ENCODE measurements at regions not wholly inside any gene's neighbourhood (a gene's known extent, or its start where the extent isn't known, plus 50 kb on each side); places are given as distances from the start of the nearest gene placed in this dataset.

DNA sequence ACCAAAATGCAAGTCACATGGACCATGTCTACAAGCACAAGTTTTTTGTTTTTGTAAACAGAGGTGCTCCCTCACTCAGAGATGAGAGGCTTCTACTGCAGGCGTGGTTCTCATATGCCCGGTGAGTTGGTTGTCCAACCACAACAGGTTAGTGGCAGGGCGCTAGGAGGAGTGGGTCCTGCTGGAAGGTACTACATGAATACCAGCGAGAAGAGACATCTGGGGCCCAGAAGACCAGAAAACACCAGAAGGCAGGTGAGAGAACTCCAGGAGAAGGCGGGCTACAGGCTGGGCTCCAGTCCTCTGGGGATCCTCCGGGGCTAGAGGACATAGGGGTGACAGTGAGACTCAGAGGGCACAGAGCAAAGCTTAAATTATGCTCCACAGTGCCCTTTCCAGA is 366.5 kb downstream of the MATN1 start:
- no peak overlapping the region for H3K27ac Mint-ChIP-seq (ENCODE audit: unreplicated experiment)
- H3K27me3 Mint-ChIP-seq (ENCODE audit: low read depth) = peaks cover 25% of the 10 kb centered on the region
- H3K4me3 Mint-ChIP-seq (ENCODE audit: unreplicated experiment) = no peak overlapping the region
- TF ChIP-seq, protein P1, sequence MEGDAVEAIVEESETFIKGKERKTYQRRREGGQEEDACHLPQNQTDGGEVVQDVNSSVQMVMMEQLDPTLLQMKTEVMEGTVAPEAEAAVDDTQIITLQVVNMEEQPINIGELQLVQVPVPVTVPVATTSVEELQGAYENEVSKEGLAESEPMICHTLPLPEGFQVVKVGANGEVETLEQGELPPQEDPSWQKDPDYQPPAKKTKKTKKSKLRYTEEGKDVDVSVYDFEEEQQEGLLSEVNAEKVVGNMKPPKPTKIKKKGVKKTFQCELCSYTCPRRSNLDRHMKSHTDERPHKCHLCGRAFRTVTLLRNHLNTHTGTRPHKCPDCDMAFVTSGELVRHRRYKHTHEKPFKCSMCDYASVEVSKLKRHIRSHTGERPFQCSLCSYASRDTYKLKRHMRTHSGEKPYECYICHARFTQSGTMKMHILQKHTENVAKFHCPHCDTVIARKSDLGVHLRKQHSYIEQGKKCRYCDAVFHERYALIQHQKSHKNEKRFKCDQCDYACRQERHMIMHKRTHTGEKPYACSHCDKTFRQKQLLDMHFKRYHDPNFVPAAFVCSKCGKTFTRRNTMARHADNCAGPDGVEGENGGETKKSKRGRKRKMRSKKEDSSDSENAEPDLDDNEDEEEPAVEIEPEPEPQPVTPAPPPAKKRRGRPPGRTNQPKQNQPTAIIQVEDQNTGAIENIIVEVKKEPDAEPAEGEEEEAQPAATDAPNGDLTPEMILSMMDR (IDR thresholded peaks at IDR 0.05) = no peak
- no peaks in the 10 kb centered on the region for H3K4me1 Mint-ChIP-seq (ENCODE audit: low read depth)
- no peaks in the 10 kb centered on the region for H3K36me3 Mint-ChIP-seq (ENCODE audit: low read depth)
- no peaks in the 10 kb centered on the region for H3K9me3 Mint-ChIP-seq (ENCODE audit: low read depth)
- DNase-seq (ENCODE audit: low spot score) = no peak

- no peaks in the 10 kb centered on the region for H3K36me3 Mint-ChIP-seq (ENCODE audit: low read depth)
- no peak overlapping the region for H3K27ac Mint-ChIP-seq (ENCODE audit: unreplicated experiment)
- no peaks in the 10 kb centered on the region for H3K9me3 Mint-ChIP-seq (ENCODE audit: low read depth)
- DNase-seq (ENCODE audit: low spot score) = peak; percentile 20
- H3K27me3 Mint-ChIP-seq (ENCODE audit: low read depth) = peaks cover 33% of the 10 kb centered on the region
- TF ChIP-seq, protein P1 (IDR thresholded peaks at IDR 0.05) = no peak
- H3K4me1 Mint-ChIP-seq (ENCODE audit: low read depth) = no peaks in the 10 kb centered on the region
- no peak overlapping the region for H3K4me3 Mint-ChIP-seq (ENCODE audit: unreplicated experiment)
Observed at GRCh38 chr1:30354410-30354809, 369.0 kb downstream of the MATN1 start.

GRCh38 chr1:30353637-30354036 is 369.7 kb downstream of the MATN1 start:
- H3K4me3 Mint-ChIP-seq (ENCODE audit: unreplicated experiment) = no peak overlapping the region
- peaks cover 2% of the 10 kb centered on the region for H3K36me3 Mint-ChIP-seq (ENCODE audit: low read depth)
- DNase-seq (ENCODE audit: low spot score) = no peak
- H3K4me1 Mint-ChIP-seq (ENCODE audit: low read depth) = no peaks in the 10 kb centered on the region
- H3K9me3 Mint-ChIP-seq (ENCODE audit: low read depth) = peaks cover 3% of the 10 kb centered on the region
- TF ChIP-seq, protein P1 (IDR thresholded peaks at IDR 0.05) = peak; percentile 50
- peaks cover 31% of the 10 kb centered on the region for H3K27me3 Mint-ChIP-seq (ENCODE audit: low read depth)
- no peak overlapping the region for H3K27ac Mint-ChIP-seq (ENCODE audit: unreplicated experiment)

DNA sequence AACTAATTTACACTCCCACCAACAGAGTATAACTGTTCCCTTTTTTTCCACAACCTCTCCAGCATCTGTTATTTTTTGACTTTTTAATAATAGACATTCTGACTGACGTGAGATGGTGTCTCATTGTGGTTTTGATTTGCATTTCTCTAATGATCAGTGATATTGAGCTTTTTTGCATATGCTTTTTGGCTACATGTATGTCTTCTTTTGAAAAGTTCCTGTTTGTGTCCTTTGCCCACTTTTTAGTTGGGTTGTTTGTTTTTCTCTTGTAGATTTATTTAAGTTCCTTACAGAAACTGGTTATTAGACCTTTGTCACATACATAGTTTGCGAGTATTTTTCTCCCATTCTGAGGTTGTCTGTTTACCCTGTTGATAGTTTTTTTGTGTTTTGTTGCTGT is 375.2 kb downstream of the MATN1 start:
- H3K4me3 Mint-ChIP-seq (ENCODE audit: unreplicated experiment) = no peak overlapping the region
- H3K27me3 Mint-ChIP-seq (ENCODE audit: low read depth) = peaks cover 19% of the 10 kb centered on the region
- no peak for DNase-seq (ENCODE audit: low spot score)
- peaks cover 18% of the 10 kb centered on the region for H3K9me3 Mint-ChIP-seq (ENCODE audit: low read depth)
- no peaks in the 10 kb centered on the region for H3K4me1 Mint-ChIP-seq (ENCODE audit: low read depth)
- H3K27ac Mint-ChIP-seq (ENCODE audit: unreplicated experiment) = no peak overlapping the region
- peaks cover 2% of the 10 kb centered on the region for H3K36me3 Mint-ChIP-seq (ENCODE audit: low read depth)
- TF ChIP-seq, protein P1 (IDR thresholded peaks at IDR 0.05) = no peak

DNA sequence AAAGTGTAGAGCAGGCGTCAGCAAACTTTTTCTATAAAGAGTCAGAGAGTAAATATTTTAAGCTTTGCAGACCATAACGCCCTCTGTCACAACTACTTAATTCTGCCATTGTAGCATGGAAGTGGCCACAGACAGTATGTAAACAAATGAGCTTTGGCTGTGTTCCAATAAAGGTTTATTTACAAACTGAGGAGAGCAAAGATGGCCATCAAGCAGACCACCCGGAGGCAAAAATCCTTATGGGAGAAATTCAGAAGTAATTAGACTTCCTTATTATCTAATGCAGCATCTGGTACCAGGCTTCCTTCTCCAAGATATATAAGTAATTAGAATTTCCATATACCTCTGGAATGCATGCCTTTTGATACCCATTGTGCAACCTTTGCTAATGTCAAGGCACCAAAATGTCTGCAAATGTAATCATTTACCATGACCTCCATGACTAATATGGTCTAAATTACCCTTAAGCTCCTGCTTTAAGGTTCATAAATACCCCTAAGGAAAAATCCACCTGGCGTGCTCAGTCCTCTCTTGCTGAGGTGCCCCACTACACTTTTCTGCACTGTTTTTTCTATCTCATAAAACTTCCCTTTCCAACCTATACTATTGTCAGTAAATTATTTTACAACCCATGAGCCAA is 377.8 kb downstream of the MATN1 start:
- peaks cover 2% of the 10 kb centered on the region for H3K36me3 Mint-ChIP-seq (ENCODE audit: low read depth)
- H3K4me3 Mint-ChIP-seq (ENCODE audit: unreplicated experiment) = no peak overlapping the region
- DNase-seq (ENCODE audit: low spot score) = no peak
- TF ChIP-seq, protein P1 (IDR thresholded peaks at IDR 0.05) = no peak
- H3K27ac Mint-ChIP-seq (ENCODE audit: unreplicated experiment) = no peak overlapping the region
- no peaks in the 10 kb centered on the region for H3K4me1 Mint-ChIP-seq (ENCODE audit: low read depth)
- H3K9me3 Mint-ChIP-seq (ENCODE audit: low read depth) = peaks cover 18% of the 10 kb centered on the region
- H3K27me3 Mint-ChIP-seq (ENCODE audit: low read depth) = peaks cover 11% of the 10 kb centered on the region
